Mesothelial cell of epicardium (in vitro differentiated cells): ENCODE measurements at regions not wholly inside any gene's neighbourhood (a gene's known extent, or its start where the extent isn't known, plus 50 kb on each side); places are given as distances from the start of the nearest gene placed in this dataset.

Experiments
- DNase-seq, 2 experiments: peaks; one replicate each; pipeline ENCODE4 v3.0.0; 2021; ENCODE audit warnings: low spot score in 2 of 2; ENCODE audit not compliant: unreplicated experiment in 2 of 2
- H3K27ac Mint-ChIP-seq: 2 replicates; pipeline ENCODE4 v1.8.0; 2021; ENCODE audit warnings: mixed read lengths
- H3K27me3 Mint-ChIP-seq: 2 replicates; pipeline ENCODE4 v1.8.0; 2021; ENCODE audit warnings: low read depth, mixed read lengths
- H3K36me3 Mint-ChIP-seq: 2 replicates; pipeline ENCODE4 v1.8.0; 2021; ENCODE audit warnings: mixed read lengths
- H3K4me1 Mint-ChIP-seq: 2 replicates; pipeline ENCODE4 v1.8.0; 2021; ENCODE audit warnings: mixed read lengths
- H3K4me3 Mint-ChIP-seq: 2 replicates; pipeline ENCODE4 v1.8.0; 2021; ENCODE audit warnings: mild to moderate bottlenecking, moderate library complexity, mixed read lengths
- H3K9me3 Mint-ChIP-seq: 2 replicates; pipeline ENCODE4 v1.8.0; 2021; ENCODE audit warnings: mixed read lengths
- TF ChIP-seq, protein P1 (sequence below): fragments of 200-600 bp; sonication (generic); IDR thresholded peaks from one replicate; pipeline ENCODE4 v1.5.0; 2021; ENCODE audit warnings: antibody characterized with exemption; ENCODE audit not compliant: unreplicated experiment

DNA sequence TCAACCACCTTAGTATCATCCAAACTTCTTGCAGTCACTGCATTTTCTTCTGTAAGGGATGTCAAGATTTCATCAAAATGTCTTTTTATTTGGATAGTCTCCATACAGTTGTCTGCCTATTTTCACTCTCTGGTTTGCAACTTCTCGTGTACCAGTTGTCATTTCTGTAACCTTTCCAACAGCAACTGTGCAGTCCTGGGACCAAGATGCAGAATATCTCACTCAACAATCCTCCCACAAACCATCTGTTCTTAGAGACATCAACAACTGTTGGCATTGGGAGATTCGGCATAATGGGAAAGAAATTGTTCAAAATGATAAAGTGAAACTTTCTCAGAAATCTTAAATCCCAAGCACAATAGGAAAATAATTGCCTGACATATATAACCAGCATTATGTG, 933.6 kb upstream of the SLC39A10 start:
- no peak overlapping the region for H3K4me3 Mint-ChIP-seq
- H3K27ac Mint-ChIP-seq: no peak overlapping the region
- peaks cover 26% of the 10 kb centered on the region for H3K4me1 Mint-ChIP-seq
- DNase-seq: no peak
- no peaks in the 10 kb centered on the region for H3K36me3 Mint-ChIP-seq
- H3K9me3 Mint-ChIP-seq: no peaks in the 10 kb centered on the region
- no peaks in the 10 kb centered on the region for H3K27me3 Mint-ChIP-seq
- TF ChIP-seq, protein P1, sequence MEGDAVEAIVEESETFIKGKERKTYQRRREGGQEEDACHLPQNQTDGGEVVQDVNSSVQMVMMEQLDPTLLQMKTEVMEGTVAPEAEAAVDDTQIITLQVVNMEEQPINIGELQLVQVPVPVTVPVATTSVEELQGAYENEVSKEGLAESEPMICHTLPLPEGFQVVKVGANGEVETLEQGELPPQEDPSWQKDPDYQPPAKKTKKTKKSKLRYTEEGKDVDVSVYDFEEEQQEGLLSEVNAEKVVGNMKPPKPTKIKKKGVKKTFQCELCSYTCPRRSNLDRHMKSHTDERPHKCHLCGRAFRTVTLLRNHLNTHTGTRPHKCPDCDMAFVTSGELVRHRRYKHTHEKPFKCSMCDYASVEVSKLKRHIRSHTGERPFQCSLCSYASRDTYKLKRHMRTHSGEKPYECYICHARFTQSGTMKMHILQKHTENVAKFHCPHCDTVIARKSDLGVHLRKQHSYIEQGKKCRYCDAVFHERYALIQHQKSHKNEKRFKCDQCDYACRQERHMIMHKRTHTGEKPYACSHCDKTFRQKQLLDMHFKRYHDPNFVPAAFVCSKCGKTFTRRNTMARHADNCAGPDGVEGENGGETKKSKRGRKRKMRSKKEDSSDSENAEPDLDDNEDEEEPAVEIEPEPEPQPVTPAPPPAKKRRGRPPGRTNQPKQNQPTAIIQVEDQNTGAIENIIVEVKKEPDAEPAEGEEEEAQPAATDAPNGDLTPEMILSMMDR: no peak

DNA sequence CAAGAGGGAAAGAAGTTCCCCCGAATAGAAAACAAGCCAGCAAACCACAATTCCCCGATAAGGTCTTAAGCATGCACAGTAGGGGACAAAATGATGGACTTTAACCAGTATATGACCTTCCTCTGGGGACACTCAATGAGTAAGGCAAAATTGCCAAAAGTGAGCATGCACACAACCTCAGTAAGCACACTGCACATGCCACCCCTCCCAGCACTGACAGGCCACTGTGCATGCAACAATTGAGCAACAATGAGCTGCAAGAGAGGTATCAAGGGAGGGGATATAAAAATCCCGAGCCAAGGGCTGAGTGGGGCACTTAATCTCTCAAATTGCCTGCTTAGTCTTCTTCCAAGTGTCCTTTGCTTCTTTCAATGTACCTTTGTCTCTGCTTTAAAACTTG, 935.8 kb upstream of the SLC39A10 start:
- H3K4me1 Mint-ChIP-seq: peaks cover 13% of the 10 kb centered on the region

DNA sequence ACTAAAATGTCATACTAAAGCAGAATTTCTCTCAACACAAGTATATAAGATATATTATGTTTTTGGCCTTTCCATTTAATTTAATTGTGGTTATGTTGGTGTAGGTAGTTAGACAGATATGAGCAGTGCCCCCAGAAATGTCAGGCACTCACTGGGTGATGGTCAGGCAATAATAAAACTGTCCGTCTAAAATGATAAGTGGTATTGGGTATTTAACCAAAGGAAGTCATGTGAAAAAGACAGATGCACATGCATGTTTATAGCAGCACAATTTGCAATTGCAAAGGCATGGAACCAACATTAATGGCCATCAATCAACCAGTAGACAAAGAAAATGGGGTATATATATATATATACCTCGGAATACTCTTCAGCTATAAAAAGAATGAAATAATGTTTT, 936.6 kb upstream of the SLC39A10 start:
- Mint-ChIP-seq H3K36me3 (no peaks in the 10 kb centered on the region), H3K4me1 (peaks cover 13% of the 10 kb centered on the region), H3K4me3 (no peak overlapping the region), H3K27ac (no peak overlapping the region), H3K9me3 (no peaks in the 10 kb centered on the region), H3K27me3 (no peaks in the 10 kb centered on the region)
- DNase-seq: no peak
- TF ChIP-seq, protein P1: no peak

More for the DNA sequence above, 935.8 kb upstream of the SLC39A10 start:
- DNase-seq: no peak
- Mint-ChIP-seq H3K27ac (no peak overlapping the region), H3K9me3 (no peaks in the 10 kb centered on the region), H3K4me3 (no peak overlapping the region), H3K36me3 (no peaks in the 10 kb centered on the region), H3K27me3 (no peaks in the 10 kb centered on the region)
- TF ChIP-seq, protein P1: no peak

DNA sequence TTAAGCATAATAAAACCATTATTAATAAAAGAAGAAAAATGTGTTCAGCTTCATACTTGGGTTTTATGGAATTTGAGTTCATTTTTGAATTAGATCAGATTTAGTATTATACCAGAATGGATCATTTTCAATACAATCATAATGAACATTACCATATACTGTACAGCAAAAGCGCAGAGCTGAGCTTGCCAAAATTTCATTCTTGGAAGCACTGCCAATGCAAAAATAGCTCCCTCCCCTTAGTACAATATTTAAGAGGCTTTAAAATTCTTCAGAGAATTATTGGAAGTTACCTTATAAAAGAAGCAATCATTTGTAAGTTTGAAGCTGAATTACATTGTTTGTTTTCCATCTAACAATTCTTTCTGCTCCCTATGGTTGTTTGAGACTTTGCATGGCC, 938.1 kb upstream of the SLC39A10 start:
- Mint-ChIP-seq H3K36me3 (no peaks in the 10 kb centered on the region), H3K27ac (no peak overlapping the region), H3K27me3 (no peaks in the 10 kb centered on the region), H3K9me3 (peaks cover 1% of the 10 kb centered on the region), H3K4me1 (peaks cover 6% of the 10 kb centered on the region), H3K4me3 (no peak overlapping the region)
- TF ChIP-seq, protein P1: no peak
- no peak for DNase-seq

DNA sequence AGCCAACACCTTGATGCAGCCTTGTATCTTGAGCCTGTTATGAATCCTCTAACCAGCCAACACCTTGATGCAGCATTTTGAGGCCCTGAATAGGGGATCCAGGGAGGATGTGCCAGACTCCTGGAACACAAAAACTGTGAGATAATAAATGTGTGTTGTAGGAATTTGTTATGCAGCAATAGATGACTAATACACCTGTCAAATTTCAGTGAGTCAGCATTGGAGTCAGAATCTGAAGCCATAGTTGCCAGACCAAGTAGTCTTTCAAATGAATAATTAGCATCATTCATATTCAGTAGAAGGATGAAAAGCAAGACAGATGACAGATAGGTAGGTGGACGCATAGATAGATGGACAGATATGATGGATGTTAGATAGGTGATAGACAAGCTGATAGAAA, 942.5 kb upstream of the SLC39A10 start:
- H3K4me1 Mint-ChIP-seq: peaks cover 6% of the 10 kb centered on the region
- no peak overlapping the region for H3K4me3 Mint-ChIP-seq
- no peaks in the 10 kb centered on the region for H3K27me3 Mint-ChIP-seq
- no peak overlapping the region for H3K27ac Mint-ChIP-seq
- DNase-seq: no peak
- H3K36me3 Mint-ChIP-seq: no peaks in the 10 kb centered on the region
- TF ChIP-seq, protein P1: no peak
- H3K9me3 Mint-ChIP-seq: peaks cover 7% of the 10 kb centered on the region

DNA sequence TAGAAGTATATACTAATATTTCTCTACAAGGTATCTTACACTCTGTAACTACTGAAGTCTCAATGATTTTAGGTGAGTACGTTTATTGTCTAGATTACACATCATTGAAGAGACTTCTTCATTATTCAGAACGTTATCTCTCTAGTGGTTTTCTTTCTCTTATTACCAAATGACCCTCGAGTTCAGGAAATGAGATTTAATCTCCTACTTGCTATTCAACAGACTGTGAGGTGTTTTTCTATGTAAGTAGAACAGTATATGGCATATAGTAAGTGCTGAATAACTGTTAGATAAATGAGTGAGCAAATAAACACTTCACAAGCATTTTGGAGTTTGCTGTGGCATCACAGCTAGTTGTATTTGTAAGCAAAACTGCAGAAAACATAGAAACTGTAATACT, 947.2 kb upstream of the SLC39A10 start:
- no peaks in the 10 kb centered on the region for H3K4me1 Mint-ChIP-seq
- H3K36me3 Mint-ChIP-seq: no peaks in the 10 kb centered on the region
- peaks cover 7% of the 10 kb centered on the region for H3K9me3 Mint-ChIP-seq
- H3K27me3 Mint-ChIP-seq: no peaks in the 10 kb centered on the region
- no peak overlapping the region for H3K4me3 Mint-ChIP-seq
- TF ChIP-seq, protein P1: no peak
- no peak for DNase-seq
- no peak overlapping the region for H3K27ac Mint-ChIP-seq
